NCI-H524 treated with DMSO at 0.1 percent for 48 hours (cell line): ENCODE measurements at regions not wholly inside any gene's neighbourhood (a gene's known extent, or its start where the extent isn't known, plus 50 kb on each side); places are given as distances from the start of the nearest gene placed in this dataset.
"Not testable (repeated sequence)": the region's sequence is repeated elsewhere in the genome, so short reads cannot be mapped to it uniquely, and the experiment has no call there.

Experiments
- DNase-seq: peaks from one replicate; lab custom pipeline; 2025; lab: John Stamatoyannopoulos, UW

GRCh38 chr6:166877906-166878305 lies 78.4 kb downstream of the RNASET2 start:
- no peak for DNase-seq

- DNase-seq, result no peak
These were observed 79.0 kb downstream of the RNASET2 start for GRCh38 chr6:166877349-166877748.

- no peak for DNase-seq
These were observed 83.8 kb downstream of the RNASET2 start for GRCh38 chr6:166872531-166873009.

GRCh38 chr6:166870602-166871208 lies 85.6 kb downstream of the RNASET2 start:
- DNase-seq, result no peak

- DNase-seq, result no peak
These were observed 89.3 kb downstream of the RNASET2 start for GRCh38 chr6:166866839-166867637.

- DNase-seq, result no peak
These were observed 92.0 kb downstream of the RNASET2 start for GRCh38 chr6:166864333-166864732.

- no peak for DNase-seq
These were observed 93.3 kb downstream of the RNASET2 start for GRCh38 chr6:166862978-166863530.

- peak; percentile 15 for DNase-seq
These were observed 93.9 kb downstream of the RNASET2 start for GRCh38 chr6:166862287-166862977.

GRCh38 chr6:166861961-166862286 lies 94.4 kb downstream of the RNASET2 start:
- DNase-seq, result no peak

- no peak for DNase-seq
These were observed 95.0 kb downstream of the RNASET2 start for GRCh38 chr6:166861304-166861703.

- no peak for DNase-seq
These were observed 96.0 kb downstream of the RNASET2 start for GRCh38 chr6:166860392-166860791.

GRCh38 chr6:166855416-166855815 lies 100.9 kb downstream of the RNASET2 start:
- DNase-seq, result no peak

GRCh38 chr6:166853371-166854325 lies 102.7 kb downstream of the RNASET2 start:
- no peak for DNase-seq

- no peak for DNase-seq
These were observed 103.8 kb downstream of the RNASET2 start for GRCh38 chr6:166852451-166852975.

- DNase-seq, result no peak
These were observed 104.4 kb downstream of the RNASET2 start for GRCh38 chr6:166851911-166852310.

GRCh38 chr6:166851426-166851825 lies 104.9 kb downstream of the RNASET2 start:
- DNase-seq, result no peak

- DNase-seq, result no peak
These were observed 105.7 kb downstream of the RNASET2 start for GRCh38 chr6:166850677-166851076.

GRCh38 chr6:166849749-166850183 lies 106.6 kb downstream of the RNASET2 start:
- DNase-seq, result no peak

GRCh38 chr6:166848979-166849748 lies 107.2 kb downstream of the RNASET2 start:
- DNase-seq, result no peak

- not testable (repeated sequence) for DNase-seq
These were observed 109.8 kb downstream of the RNASET2 start for GRCh38 chr6:166846446-166847142.
